ENCODE measurements at regions not wholly inside any gene's neighbourhood (a gene's known extent, or its start where the extent isn't known, plus 50 kb on each side); places are given as distances from the start of the nearest gene placed in this dataset.

DNA sequence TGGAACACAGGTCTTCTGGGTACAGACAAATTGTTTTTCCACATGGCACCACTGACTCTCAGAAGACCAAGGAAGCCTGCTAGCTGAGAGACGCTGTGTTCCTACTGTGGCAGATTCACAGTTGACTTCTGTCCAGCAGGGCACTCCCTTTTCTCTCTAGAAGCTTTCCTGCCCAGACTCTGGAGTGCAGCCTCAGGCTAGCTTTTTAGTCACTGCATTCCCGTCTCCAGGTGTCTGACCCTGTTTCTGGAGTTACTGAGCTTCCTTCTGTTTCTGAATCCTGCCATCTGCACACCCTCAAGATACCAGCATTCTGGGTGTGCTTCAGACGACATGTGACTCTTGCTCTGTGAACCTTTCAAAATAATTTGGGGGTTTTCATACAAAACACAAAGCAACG lies 125.1 kb downstream of the TMEM200C start:
- Histone ChIP-seq H3K27ac (ENCODE audit: insufficient read depth, low read length, poor library complexity, severe bottlenecking) (no peak overlapping the region), H3K27me3 (replicated peaks; ENCODE audit: control insufficient read depth, insufficient read depth, low read length, poor library complexity, severe bottlenecking) (no peaks in the 10 kb centered on the region), H3K9me3 (ENCODE audit: control insufficient read depth, low read length) (no peaks in the 10 kb centered on the region), H3K36me3 (ENCODE audit: control insufficient read depth, insufficient read depth, low read length) (no peaks in the 10 kb centered on the region), H3K4me3 (ENCODE audit: insufficient read depth, low read depth, low read length, poor library complexity, severe bottlenecking) (no peak overlapping the region), H3K4me1 (ENCODE audit: control insufficient read depth, insufficient read depth, low read length, poor library complexity, severe bottlenecking) (no peaks in the 10 kb centered on the region)
- no peak for DNase-seq

DNA sequence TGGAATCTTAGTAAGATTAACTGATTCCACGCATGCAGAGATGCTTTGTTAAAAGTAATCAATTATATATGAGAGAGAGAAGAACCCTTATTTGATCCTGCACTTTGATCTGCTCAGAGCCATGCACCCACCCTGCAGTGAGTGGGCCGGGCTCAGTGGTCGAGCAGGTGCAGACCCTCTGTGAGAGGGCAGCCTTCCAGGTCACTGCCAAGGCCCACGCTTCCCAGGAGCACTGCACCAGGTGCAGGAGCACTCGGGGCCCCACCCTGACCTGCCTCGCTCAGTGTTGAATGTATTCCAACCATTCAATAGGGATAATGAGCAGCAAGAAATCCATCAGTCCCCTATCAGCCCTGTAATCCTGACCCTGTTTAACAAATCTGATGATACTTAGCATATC lies 126.9 kb downstream of the TMEM200C start:
- no peaks in the 10 kb centered on the region for H3K36me3 ChIP-seq (ENCODE audit: control insufficient read depth, insufficient read depth, low read length)
- DNase-seq = no peak
- H3K27me3 ChIP-seq (replicated peaks; ENCODE audit: control insufficient read depth, insufficient read depth, low read length, poor library complexity, severe bottlenecking) = no peaks in the 10 kb centered on the region
- H3K9me3 ChIP-seq (ENCODE audit: control insufficient read depth, low read length) = no peaks in the 10 kb centered on the region
- H3K4me3 ChIP-seq (ENCODE audit: insufficient read depth, low read depth, low read length, poor library complexity, severe bottlenecking) = no peak overlapping the region
- H3K27ac ChIP-seq (ENCODE audit: insufficient read depth, low read length, poor library complexity, severe bottlenecking) = no peak overlapping the region
- H3K4me1 ChIP-seq (ENCODE audit: control insufficient read depth, insufficient read depth, low read length, poor library complexity, severe bottlenecking) = no peaks in the 10 kb centered on the region

DNA sequence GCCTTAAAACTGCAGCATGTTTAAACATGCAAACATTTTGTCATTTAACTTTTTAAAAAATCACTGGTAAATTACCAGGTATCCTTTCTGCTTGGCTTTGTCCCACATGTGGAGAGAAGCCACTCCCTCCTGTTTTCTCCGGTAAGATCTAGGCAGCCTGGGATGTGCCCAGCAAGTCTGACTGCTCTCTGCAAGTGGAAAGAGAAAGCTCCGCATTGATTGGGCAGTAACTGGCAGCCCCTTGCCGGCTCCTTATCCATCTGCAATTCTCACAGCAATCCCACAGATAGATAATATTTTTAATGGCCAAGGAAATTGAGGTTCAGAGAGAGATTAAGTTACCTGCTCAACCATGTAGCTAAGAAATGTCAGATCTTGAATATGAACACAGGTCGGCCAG lies 136.1 kb downstream of the TMEM200C start:
- Histone ChIP-seq H3K27me3 (replicated peaks; ENCODE audit: control insufficient read depth, insufficient read depth, low read length, poor library complexity, severe bottlenecking) (no peaks in the 10 kb centered on the region), H3K4me3 (ENCODE audit: insufficient read depth, low read depth, low read length, poor library complexity, severe bottlenecking) (no peak overlapping the region), H3K36me3 (ENCODE audit: control insufficient read depth, insufficient read depth, low read length) (no peaks in the 10 kb centered on the region), H3K27ac (ENCODE audit: insufficient read depth, low read length, poor library complexity, severe bottlenecking) (no peak overlapping the region), H3K4me1 (ENCODE audit: control insufficient read depth, insufficient read depth, low read length, poor library complexity, severe bottlenecking) (no peaks in the 10 kb centered on the region), H3K9me3 (ENCODE audit: control insufficient read depth, low read length) (no peaks in the 10 kb centered on the region)
- no peak for DNase-seq

DNA sequence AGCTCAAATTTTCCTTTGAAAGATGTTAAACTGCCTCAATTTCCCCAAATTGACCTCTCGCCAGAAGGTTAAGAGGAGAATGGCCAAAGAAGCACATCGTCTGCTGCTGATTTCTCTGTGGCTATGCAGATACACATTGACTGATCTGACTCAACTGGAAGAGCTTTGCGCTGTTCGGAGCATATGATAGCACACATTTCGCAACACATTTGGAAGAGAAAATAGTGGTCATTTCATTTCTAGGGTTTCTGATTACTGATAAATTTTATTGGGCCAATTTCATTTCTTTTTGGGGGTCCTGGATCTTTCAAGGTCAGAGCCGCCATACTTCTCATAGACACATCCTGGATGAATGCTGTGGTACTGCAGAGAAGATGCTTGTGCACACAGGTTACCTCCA lies 138.5 kb downstream of the TMEM200C start:
- Histone ChIP-seq H3K4me1 (ENCODE audit: control insufficient read depth, insufficient read depth, low read length, poor library complexity, severe bottlenecking) (no peaks in the 10 kb centered on the region), H3K27me3 (replicated peaks; ENCODE audit: control insufficient read depth, insufficient read depth, low read length, poor library complexity, severe bottlenecking) (no peaks in the 10 kb centered on the region), H3K27ac (ENCODE audit: insufficient read depth, low read length, poor library complexity, severe bottlenecking) (no peak overlapping the region), H3K4me3 (ENCODE audit: insufficient read depth, low read depth, low read length, poor library complexity, severe bottlenecking) (no peak overlapping the region), H3K9me3 (ENCODE audit: control insufficient read depth, low read length) (no peaks in the 10 kb centered on the region), H3K36me3 (ENCODE audit: control insufficient read depth, insufficient read depth, low read length) (no peaks in the 10 kb centered on the region)
- no peak for DNase-seq

DNA sequence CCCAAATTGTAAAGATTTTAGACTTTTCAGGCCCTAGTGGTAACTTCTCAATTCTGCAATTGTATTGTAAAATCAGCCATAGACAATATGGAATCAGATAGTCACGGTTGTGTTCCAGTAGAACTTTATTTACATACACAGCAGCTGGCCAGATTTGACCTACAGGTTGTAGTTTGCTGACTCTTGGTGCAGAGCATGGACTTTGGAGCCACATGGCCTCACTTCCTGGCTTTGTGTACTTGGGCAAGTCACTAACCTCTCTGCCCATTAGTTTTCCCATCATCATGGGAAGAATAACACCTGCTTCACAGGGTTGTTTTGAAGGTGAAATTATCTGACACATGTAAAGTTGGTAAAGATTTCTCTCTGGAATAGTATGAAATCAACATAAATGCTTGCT lies 147.6 kb downstream of the TMEM200C start:
- H3K4me3 ChIP-seq (ENCODE audit: insufficient read depth, low read depth, low read length, poor library complexity, severe bottlenecking) = no peak overlapping the region
- H3K9me3 ChIP-seq (ENCODE audit: control insufficient read depth, low read length) = no peaks in the 10 kb centered on the region
- H3K27me3 ChIP-seq (replicated peaks; ENCODE audit: control insufficient read depth, insufficient read depth, low read length, poor library complexity, severe bottlenecking) = no peaks in the 10 kb centered on the region
- no peaks in the 10 kb centered on the region for H3K36me3 ChIP-seq (ENCODE audit: control insufficient read depth, insufficient read depth, low read length)
- DNase-seq = no peak
- no peak overlapping the region for H3K27ac ChIP-seq (ENCODE audit: insufficient read depth, low read length, poor library complexity, severe bottlenecking)
- H3K4me1 ChIP-seq (ENCODE audit: control insufficient read depth, insufficient read depth, low read length, poor library complexity, severe bottlenecking) = no peaks in the 10 kb centered on the region

DNA sequence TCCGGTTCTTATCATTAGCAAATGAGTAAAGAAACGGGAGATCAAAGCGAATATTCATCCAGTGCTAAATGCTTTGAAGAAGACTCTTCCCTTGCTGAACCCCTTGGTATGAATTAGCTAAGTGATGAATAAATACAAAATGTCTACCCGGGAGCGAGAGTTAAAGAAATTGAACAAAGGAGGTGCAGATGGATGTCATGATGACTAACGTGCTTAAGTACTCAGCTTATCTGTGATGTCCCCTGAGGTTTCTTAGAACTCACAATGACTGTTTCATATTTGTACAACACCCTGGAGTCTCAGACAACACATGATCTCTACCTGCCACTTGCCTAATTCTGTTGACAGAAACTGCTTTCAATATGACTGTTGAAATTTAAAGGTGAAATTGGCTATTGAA lies 148.5 kb downstream of the TMEM200C start:
- H3K9me3 ChIP-seq (ENCODE audit: control insufficient read depth, low read length) = no peaks in the 10 kb centered on the region
- H3K27me3 ChIP-seq (replicated peaks; ENCODE audit: control insufficient read depth, insufficient read depth, low read length, poor library complexity, severe bottlenecking) = no peaks in the 10 kb centered on the region
- no peaks in the 10 kb centered on the region for H3K36me3 ChIP-seq (ENCODE audit: control insufficient read depth, insufficient read depth, low read length)
- H3K27ac ChIP-seq (ENCODE audit: insufficient read depth, low read length, poor library complexity, severe bottlenecking) = no peak overlapping the region
- no peaks in the 10 kb centered on the region for H3K4me1 ChIP-seq (ENCODE audit: control insufficient read depth, insufficient read depth, low read length, poor library complexity, severe bottlenecking)
- no peak overlapping the region for H3K4me3 ChIP-seq (ENCODE audit: insufficient read depth, low read depth, low read length, poor library complexity, severe bottlenecking)
- no peak for DNase-seq

DNA sequence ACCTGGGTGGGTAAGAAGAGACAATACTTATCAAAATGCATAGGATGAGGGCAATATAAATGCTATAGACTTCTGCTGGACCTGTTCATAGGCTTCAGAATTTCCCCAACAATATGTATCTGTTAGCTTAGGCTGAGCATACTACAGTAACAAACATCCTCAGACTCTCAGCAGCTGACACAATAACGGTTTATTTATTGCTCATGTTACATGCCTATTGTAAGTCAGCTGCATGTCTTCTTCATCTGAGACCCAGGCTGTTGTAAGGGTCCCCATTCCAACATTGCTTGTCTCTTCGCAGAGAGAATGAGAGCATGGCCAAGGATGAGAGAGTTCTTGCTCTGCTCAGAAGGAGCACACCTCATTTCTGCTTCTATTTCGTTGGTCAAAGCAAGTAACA lies 150.7 kb downstream of the TMEM200C start:
- Histone ChIP-seq H3K36me3 (ENCODE audit: control insufficient read depth, insufficient read depth, low read length) (no peaks in the 10 kb centered on the region), H3K27me3 (replicated peaks; ENCODE audit: control insufficient read depth, insufficient read depth, low read length, poor library complexity, severe bottlenecking) (no peaks in the 10 kb centered on the region), H3K4me3 (ENCODE audit: insufficient read depth, low read depth, low read length, poor library complexity, severe bottlenecking) (no peak overlapping the region), H3K4me1 (ENCODE audit: control insufficient read depth, insufficient read depth, low read length, poor library complexity, severe bottlenecking) (no peaks in the 10 kb centered on the region), H3K27ac (ENCODE audit: insufficient read depth, low read length, poor library complexity, severe bottlenecking) (no peak overlapping the region), H3K9me3 (ENCODE audit: control insufficient read depth, low read length) (no peaks in the 10 kb centered on the region)
- no peak for DNase-seq

DNA sequence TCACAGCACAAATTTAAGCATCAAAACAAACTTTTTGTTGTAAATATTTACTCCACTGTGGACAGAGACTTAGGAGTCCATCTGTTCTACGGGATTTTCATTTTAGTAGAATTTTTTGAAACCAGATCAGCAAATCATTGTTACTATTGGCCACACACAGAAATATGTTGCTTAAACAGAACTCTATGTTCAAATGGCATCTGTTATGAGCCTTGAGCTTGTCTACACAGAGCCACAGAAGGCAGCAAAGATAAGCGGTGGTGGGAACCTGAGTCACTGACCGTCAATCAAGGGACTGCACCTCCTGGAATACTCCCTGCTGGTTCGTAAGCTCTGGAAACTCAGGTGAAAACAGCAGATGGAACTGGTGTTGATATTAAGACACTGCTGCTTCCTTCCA lies 156.8 kb downstream of the TMEM200C start:
- no peak overlapping the region for H3K27ac ChIP-seq (ENCODE audit: insufficient read depth, low read length, poor library complexity, severe bottlenecking)
- H3K4me1 ChIP-seq (ENCODE audit: control insufficient read depth, insufficient read depth, low read length, poor library complexity, severe bottlenecking) = no peaks in the 10 kb centered on the region
- no peaks in the 10 kb centered on the region for H3K9me3 ChIP-seq (ENCODE audit: control insufficient read depth, low read length)
- H3K36me3 ChIP-seq (ENCODE audit: control insufficient read depth, insufficient read depth, low read length) = no peaks in the 10 kb centered on the region
- DNase-seq = no peak
- no peak overlapping the region for H3K4me3 ChIP-seq (ENCODE audit: insufficient read depth, low read depth, low read length, poor library complexity, severe bottlenecking)
- no peaks in the 10 kb centered on the region for H3K27me3 ChIP-seq (replicated peaks; ENCODE audit: control insufficient read depth, insufficient read depth, low read length, poor library complexity, severe bottlenecking)

DNA sequence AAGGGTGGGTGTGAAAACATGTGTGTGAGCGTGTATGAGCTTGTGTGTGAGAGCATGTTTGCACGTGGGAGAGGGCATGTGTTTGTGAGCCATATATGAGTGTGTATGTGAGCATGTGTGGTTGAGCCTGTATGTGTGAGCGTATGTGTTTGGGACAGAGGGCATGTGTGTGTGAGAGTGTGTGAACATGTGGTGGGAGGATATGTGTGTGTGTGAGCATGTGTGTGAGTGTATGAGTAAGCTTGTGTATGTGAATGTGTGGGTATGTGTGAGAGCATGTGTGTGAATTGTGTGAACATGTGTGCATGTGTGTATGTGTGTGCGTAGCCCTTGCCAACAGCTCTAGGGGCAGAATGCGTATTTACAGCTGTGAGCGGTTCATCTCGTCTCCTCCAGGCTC lies 163.0 kb downstream of the TMEM200C start:
- no peak for DNase-seq
- Histone ChIP-seq H3K4me1 (ENCODE audit: control insufficient read depth, insufficient read depth, low read length, poor library complexity, severe bottlenecking) (no peaks in the 10 kb centered on the region), H3K27me3 (replicated peaks; ENCODE audit: control insufficient read depth, insufficient read depth, low read length, poor library complexity, severe bottlenecking) (no peaks in the 10 kb centered on the region), H3K36me3 (ENCODE audit: control insufficient read depth, insufficient read depth, low read length) (no peaks in the 10 kb centered on the region), H3K9me3 (ENCODE audit: control insufficient read depth, low read length) (no peaks in the 10 kb centered on the region), H3K27ac (ENCODE audit: insufficient read depth, low read length, poor library complexity, severe bottlenecking) (no peak overlapping the region), H3K4me3 (ENCODE audit: insufficient read depth, low read depth, low read length, poor library complexity, severe bottlenecking) (no peak overlapping the region)

DNA sequence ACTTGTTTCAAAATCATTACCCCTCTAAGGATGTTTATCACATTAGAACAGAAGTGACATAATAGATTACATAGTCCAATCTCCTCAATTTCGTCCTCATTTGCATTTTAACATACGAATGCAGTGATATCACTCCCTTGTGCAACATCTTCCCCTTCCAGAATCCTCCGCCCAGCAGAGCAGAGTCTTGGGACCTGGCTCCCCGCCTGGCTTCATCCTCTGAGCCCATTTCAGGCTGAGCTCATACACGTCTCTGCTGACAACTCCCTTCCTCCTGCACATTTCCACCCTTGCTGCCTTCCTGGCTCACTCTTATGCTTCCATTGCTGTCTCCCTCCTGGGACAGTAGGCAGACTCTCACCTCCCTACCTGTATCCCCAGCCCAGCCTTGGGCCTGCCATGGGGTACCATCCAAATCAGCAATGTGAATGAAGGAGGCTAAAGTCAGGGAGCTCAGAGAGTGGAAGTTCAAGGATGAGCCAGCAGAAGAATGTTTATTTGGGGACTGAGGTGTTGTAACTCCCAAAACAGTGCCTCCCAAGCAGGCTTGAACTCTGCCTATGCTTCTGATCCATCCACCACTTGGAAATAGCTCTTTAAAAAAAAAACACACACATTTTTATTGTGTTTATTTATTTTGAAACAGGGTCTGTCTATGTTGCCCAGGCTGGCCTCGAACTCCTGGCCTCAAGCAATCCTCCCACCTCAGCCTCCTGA lies 165.2 kb downstream of the TMEM200C start:
- Histone ChIP-seq H3K4me1 (ENCODE audit: control insufficient read depth, insufficient read depth, low read length, poor library complexity, severe bottlenecking) (no peaks in the 10 kb centered on the region), H3K9me3 (ENCODE audit: control insufficient read depth, low read length) (no peaks in the 10 kb centered on the region), H3K36me3 (ENCODE audit: control insufficient read depth, insufficient read depth, low read length) (no peaks in the 10 kb centered on the region), H3K27me3 (replicated peaks; ENCODE audit: control insufficient read depth, insufficient read depth, low read length, poor library complexity, severe bottlenecking) (no peaks in the 10 kb centered on the region), H3K4me3 (ENCODE audit: insufficient read depth, low read depth, low read length, poor library complexity, severe bottlenecking) (no peak overlapping the region), H3K27ac (ENCODE audit: insufficient read depth, low read length, poor library complexity, severe bottlenecking) (no peak overlapping the region)
- DNase-seq = no peak

All from effector memory CD4-positive, alpha-beta T cell (primary cell).